ENCODE measurements at regions not wholly inside any gene's neighbourhood (a gene's known extent, or its start where the extent isn't known, plus 50 kb on each side); places are given as distances from the start of the nearest gene placed in this dataset.

DNA sequence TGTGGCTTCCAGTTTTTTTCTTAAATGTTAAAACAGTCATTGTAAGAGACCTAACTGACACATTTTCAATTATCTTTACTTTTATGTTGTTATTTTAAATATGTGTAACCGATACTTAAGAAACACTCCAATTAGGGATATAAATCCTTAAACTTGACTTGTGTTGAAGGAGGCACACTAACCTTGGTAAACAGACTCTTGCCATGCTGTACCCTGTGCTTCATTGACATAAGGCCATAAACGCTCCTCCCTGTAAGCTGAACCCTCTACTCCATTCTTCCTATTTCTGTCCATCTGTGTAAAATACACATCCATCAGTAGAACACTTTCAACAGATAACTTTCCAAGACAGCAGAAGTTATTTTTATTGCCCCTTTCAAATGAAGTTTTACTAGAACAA lies 780.5 kb upstream of the FAM98A start:
- H3K4me3 ChIP-seq (ENCODE audit: control insufficient read depth, low read depth, low read length), result no peak overlapping the region
- TF ChIP-seq, protein P1, sequence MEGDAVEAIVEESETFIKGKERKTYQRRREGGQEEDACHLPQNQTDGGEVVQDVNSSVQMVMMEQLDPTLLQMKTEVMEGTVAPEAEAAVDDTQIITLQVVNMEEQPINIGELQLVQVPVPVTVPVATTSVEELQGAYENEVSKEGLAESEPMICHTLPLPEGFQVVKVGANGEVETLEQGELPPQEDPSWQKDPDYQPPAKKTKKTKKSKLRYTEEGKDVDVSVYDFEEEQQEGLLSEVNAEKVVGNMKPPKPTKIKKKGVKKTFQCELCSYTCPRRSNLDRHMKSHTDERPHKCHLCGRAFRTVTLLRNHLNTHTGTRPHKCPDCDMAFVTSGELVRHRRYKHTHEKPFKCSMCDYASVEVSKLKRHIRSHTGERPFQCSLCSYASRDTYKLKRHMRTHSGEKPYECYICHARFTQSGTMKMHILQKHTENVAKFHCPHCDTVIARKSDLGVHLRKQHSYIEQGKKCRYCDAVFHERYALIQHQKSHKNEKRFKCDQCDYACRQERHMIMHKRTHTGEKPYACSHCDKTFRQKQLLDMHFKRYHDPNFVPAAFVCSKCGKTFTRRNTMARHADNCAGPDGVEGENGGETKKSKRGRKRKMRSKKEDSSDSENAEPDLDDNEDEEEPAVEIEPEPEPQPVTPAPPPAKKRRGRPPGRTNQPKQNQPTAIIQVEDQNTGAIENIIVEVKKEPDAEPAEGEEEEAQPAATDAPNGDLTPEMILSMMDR (IDR thresholded peaks at IDR 0.05; ENCODE audit: control insufficient read depth, insufficient read depth, low read depth, low read length, missing control alignments), result no peak
- no peak for DNase-seq (ENCODE audit: low read depth)

DNA sequence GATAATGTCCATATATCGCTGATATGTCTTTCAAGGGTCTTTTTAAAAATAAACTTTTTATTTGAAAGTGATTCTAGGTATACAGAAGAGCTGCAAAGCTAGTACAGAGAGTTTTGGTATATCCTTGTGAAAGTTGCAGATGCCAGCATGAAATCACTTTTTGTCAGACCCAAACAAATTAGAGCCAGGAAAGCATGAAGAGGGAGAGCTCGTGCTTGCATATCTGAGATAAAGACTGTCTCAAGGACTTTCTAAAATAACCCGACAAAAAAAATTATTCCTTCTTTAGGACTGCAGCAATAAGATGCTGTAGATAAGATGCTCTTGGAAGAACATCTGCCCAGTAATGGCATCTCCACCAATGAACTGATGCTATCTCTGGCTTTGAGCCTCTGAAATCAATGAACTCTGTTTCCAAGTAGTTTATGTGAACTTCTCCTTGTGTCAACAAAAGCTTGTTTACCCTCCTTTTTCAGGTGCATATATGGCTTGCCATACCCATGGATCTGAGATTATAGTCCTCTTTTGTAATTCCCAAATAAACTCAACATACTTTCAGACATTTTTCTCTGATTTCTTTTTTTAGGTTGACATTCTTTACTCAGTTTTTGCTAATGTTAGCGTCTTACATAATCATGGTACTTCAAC lies 774.6 kb upstream of the FAM98A start:
- DNase-seq (ENCODE audit: low read depth), result no peak
- TF ChIP-seq, protein P1 (IDR thresholded peaks at IDR 0.05; ENCODE audit: control insufficient read depth, insufficient read depth, low read depth, low read length, missing control alignments), result no peak

DNA sequence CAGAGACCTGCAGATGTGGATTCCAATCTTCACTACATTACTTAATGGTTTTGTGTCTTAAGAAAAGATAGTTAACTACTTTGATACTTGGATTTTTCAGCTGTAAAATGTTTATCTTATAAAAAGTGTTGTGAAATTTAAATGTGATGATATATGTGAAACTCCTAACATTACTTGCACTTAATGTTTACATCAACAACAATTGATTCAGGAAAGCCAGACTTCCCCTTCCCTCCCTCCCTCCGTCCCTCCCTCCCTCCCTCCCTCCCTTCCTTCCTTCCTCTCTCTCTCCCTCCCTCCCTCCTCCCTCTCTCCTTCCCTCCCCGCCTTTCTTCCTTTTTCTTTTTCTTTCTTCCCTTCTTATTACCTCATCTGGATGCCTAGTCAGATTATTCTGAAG lies 773.9 kb upstream of the FAM98A start:
- TF ChIP-seq, protein P1 (IDR thresholded peaks at IDR 0.05; ENCODE audit: control insufficient read depth, insufficient read depth, low read depth, low read length, missing control alignments), result no peak
- no peak for DNase-seq (ENCODE audit: low read depth)

More for the DNA sequence above, 774.6 kb upstream of the FAM98A start:
- no peak overlapping the region for H3K4me3 ChIP-seq (ENCODE audit: control insufficient read depth, low read depth, low read length)

DNA sequence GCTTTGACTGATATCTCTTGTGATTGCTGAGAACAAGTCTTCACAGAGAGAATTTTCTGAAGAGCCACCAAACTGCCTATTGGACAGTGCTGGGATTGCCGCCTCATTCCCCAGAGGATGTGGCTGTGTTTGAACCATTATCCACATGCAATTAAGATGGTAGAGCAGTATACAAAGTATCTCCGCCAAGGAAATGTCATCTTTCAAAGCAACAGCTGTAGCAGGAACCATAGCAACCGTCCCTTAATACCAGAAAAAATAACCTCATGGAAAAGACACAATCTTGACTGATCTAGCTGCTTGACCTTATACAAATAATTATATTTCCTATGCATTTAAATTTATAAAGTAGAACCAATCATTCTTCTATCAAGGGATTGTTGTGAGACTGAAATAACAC lies 772.6 kb upstream of the FAM98A start:
- DNase-seq (ENCODE audit: low read depth), result no peak
- no peak overlapping the region for H3K4me3 ChIP-seq (ENCODE audit: control insufficient read depth, low read depth, low read length)
- TF ChIP-seq, protein P1 (IDR thresholded peaks at IDR 0.05; ENCODE audit: control insufficient read depth, insufficient read depth, low read depth, low read length, missing control alignments), result no peak

More for the DNA sequence above, 773.9 kb upstream of the FAM98A start:
- H3K4me3 ChIP-seq (ENCODE audit: control insufficient read depth, low read depth, low read length), result no peak overlapping the region

- no peak overlapping the region for H3K4me3 ChIP-seq (ENCODE audit: control insufficient read depth, low read depth, low read length)
- DNase-seq (ENCODE audit: low read depth), result no peak
- TF ChIP-seq, protein P1 (IDR thresholded peaks at IDR 0.05; ENCODE audit: control insufficient read depth, insufficient read depth, low read depth, low read length, missing control alignments), result no peak
Observed at GRCh38 chr2:34368304-34368703, 769.2 kb upstream of the FAM98A start.

DNA sequence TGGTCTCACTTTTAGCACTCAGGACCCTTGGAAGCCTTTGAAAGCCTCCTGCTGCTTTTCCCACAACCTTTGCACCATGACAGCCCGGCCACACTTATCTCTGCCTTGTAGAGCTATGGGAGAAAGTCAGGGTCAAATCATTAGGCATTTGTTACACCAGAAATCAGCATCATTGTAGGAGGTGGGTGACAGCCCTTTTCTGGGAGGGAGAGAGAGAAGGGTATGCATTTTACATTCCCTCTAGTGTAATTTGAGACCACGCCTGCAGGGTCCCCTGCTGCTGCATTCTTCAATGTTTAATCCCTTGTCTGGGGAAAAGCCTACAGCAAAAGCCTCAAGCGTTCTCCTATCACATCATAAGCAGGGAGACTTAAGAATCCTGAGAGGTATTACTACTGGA lies 766.8 kb upstream of the FAM98A start:
- no peak overlapping the region for H3K4me3 ChIP-seq (ENCODE audit: control insufficient read depth, low read depth, low read length)
- no peak for DNase-seq (ENCODE audit: low read depth)
- TF ChIP-seq, protein P1 (IDR thresholded peaks at IDR 0.05; ENCODE audit: control insufficient read depth, insufficient read depth, low read depth, low read length, missing control alignments), result no peak
